Skeletal muscle satellite cell (primary cell): ENCODE measurements at regions not wholly inside any gene's neighbourhood (a gene's known extent, or its start where the extent isn't known, plus 50 kb on each side); places are given as distances from the start of the nearest gene placed in this dataset.
"Not testable (repeated sequence)": the region's sequence is repeated elsewhere in the genome, so short reads cannot be mapped to it uniquely, and the experiment has no call there.

Source experiments
- H3K27me3 ChIP-seq: 2 replicates; pipeline ENCODE4 v1.7.0; 2013; ENCODE audit warnings: low read length; ENCODE audit not compliant: control insufficient read depth, insufficient read depth
- H3K36me3 ChIP-seq: 2 replicates; pipeline ENCODE4 v1.7.0; 2013; ENCODE audit warnings: mild to moderate bottlenecking, control low read depth, low read length; ENCODE audit not compliant: insufficient read depth
- H3K4me1 ChIP-seq: 2 replicates; pipeline ENCODE4 v1.7.0; 2013; ENCODE audit warnings: low read length; ENCODE audit not compliant: control insufficient read depth, insufficient read depth
- H3K4me2 ChIP-seq: 2 replicates; pipeline ENCODE4 v1.7.0; 2013; ENCODE audit warnings: mild to moderate bottlenecking, low read length
- H3K4me3 ChIP-seq: 2 replicates; pipeline ENCODE4 v1.7.0; 2013; ENCODE audit warnings: low read length
- H3K9ac ChIP-seq: 2 replicates; pipeline ENCODE4 v1.7.0; 2013; ENCODE audit warnings: mild to moderate bottlenecking, low read depth, low read length, moderate library complexity
- H3K9me3 ChIP-seq: replicated peaks from 2 replicates; pipeline ENCODE4 v1.7.0; 2013; ENCODE audit warnings: mild to moderate bottlenecking, control low read depth, low read length

- H3K9ac ChIP-seq: no peak overlapping the region
- H3K4me1 ChIP-seq: no peaks in the 10 kb centered on the region
- no peaks in the 10 kb centered on the region for H3K27me3 ChIP-seq
- no peak overlapping the region for H3K4me2 ChIP-seq
- no peak overlapping the region for H3K4me3 ChIP-seq
- no peaks in the 10 kb centered on the region for H3K9me3 ChIP-seq
- no peaks in the 10 kb centered on the region for H3K36me3 ChIP-seq
These were observed 96.4 kb upstream of the NANOGP8 start for GRCh38 chr15:35181538-35181937.

- no peaks in the 10 kb centered on the region for H3K4me1 ChIP-seq
- H3K4me2 ChIP-seq: no peak overlapping the region
- no peak overlapping the region for H3K9ac ChIP-seq
- H3K27me3 ChIP-seq: no peaks in the 10 kb centered on the region
- no peaks in the 10 kb centered on the region for H3K36me3 ChIP-seq
- H3K4me3 ChIP-seq: no peak overlapping the region
- H3K9me3 ChIP-seq: no peaks in the 10 kb centered on the region
These were observed 94.6 kb upstream of the NANOGP8 start for GRCh38 chr15:35179739-35180138.

- H3K36me3 ChIP-seq, H3K4me1 ChIP-seq, H3K27me3 ChIP-seq, H3K4me2 ChIP-seq, H3K9me3 ChIP-seq, H3K9ac ChIP-seq, H3K4me3 ChIP-seq: not testable (repeated sequence)
These were observed 93.1 kb upstream of the NANOGP8 start for GRCh38 chr15:35178186-35178585.

- Histone ChIP-seq H3K4me3 (no peak overlapping the region), H3K27me3 (no peaks in the 10 kb centered on the region), H3K4me1 (peaks cover 5% of the 10 kb centered on the region), H3K4me2 (no peak overlapping the region), H3K9ac (no peak overlapping the region), H3K9me3 (no peaks in the 10 kb centered on the region), H3K36me3 (no peaks in the 10 kb centered on the region)
These were observed 89.9 kb upstream of the NANOGP8 start for GRCh38 chr15:35174948-35175347.

- Histone ChIP-seq H3K9me3 (no peaks in the 10 kb centered on the region), H3K36me3 (no peaks in the 10 kb centered on the region), H3K4me2 (no peak overlapping the region), H3K9ac (no peak overlapping the region), H3K4me3 (no peak overlapping the region), H3K4me1 (peaks cover 12% of the 10 kb centered on the region), H3K27me3 (no peaks in the 10 kb centered on the region)
These were observed 88.5 kb upstream of the NANOGP8 start for GRCh38 chr15:35173444-35174118.

- H3K4me2 ChIP-seq: no peak overlapping the region
- no peaks in the 10 kb centered on the region for H3K9me3 ChIP-seq
- no peak overlapping the region for H3K4me3 ChIP-seq
- H3K9ac ChIP-seq: no peak overlapping the region
- no peaks in the 10 kb centered on the region for H3K36me3 ChIP-seq
- peaks cover 17% of the 10 kb centered on the region for H3K4me1 ChIP-seq
- H3K27me3 ChIP-seq: no peaks in the 10 kb centered on the region
These were observed 85.1 kb upstream of the NANOGP8 start for GRCh38 chr15:35170207-35170606.

- Histone ChIP-seq H3K9me3 (no peaks in the 10 kb centered on the region), H3K9ac (peak overlapping the region; percentile 50), H3K4me3 (peak overlapping the region; percentile 28)
These were observed 83.4 kb upstream of the NANOGP8 start for GRCh38 chr15:35168464-35168863.

GRCh38 chr15:35167675-35168074 lies 82.6 kb upstream of the NANOGP8 start:
- H3K36me3 ChIP-seq: no peaks in the 10 kb centered on the region
- no peaks in the 10 kb centered on the region for H3K27me3 ChIP-seq
- no peaks in the 10 kb centered on the region for H3K9me3 ChIP-seq
- H3K9ac ChIP-seq: no peak overlapping the region
- no peak overlapping the region for H3K4me3 ChIP-seq
- H3K4me1 ChIP-seq: peaks cover 17% of the 10 kb centered on the region
- no peak overlapping the region for H3K4me2 ChIP-seq

More at GRCh38 chr15:35168464-35168863, 83.4 kb upstream of the NANOGP8 start:
- peaks cover 17% of the 10 kb centered on the region for H3K4me1 ChIP-seq
- H3K4me2 ChIP-seq: peak overlapping the region; percentile 60
- H3K36me3 ChIP-seq: no peaks in the 10 kb centered on the region
- no peaks in the 10 kb centered on the region for H3K27me3 ChIP-seq

- H3K36me3 ChIP-seq: no peaks in the 10 kb centered on the region
- H3K4me1 ChIP-seq: peaks cover 17% of the 10 kb centered on the region
- no peak overlapping the region for H3K9ac ChIP-seq
- H3K4me3 ChIP-seq: no peak overlapping the region
- no peak overlapping the region for H3K4me2 ChIP-seq
- no peaks in the 10 kb centered on the region for H3K9me3 ChIP-seq
- H3K27me3 ChIP-seq: no peaks in the 10 kb centered on the region
These were observed 81.8 kb upstream of the NANOGP8 start for GRCh38 chr15:35166730-35167359.

GRCh38 chr15:35161694-35162093 lies 76.6 kb upstream of the NANOGP8 start:
- Histone ChIP-seq H3K4me3 (no peak overlapping the region), H3K4me1 (no peaks in the 10 kb centered on the region), H3K36me3 (no peaks in the 10 kb centered on the region), H3K9ac (no peak overlapping the region), H3K9me3 (no peaks in the 10 kb centered on the region), H3K27me3 (no peaks in the 10 kb centered on the region), H3K4me2 (no peak overlapping the region)

- Histone ChIP-seq H3K4me1 (no peaks in the 10 kb centered on the region), H3K4me3 (no peak overlapping the region)
These were observed 74.1 kb upstream of the NANOGP8 start for GRCh38 chr15:35159170-35159569.

GRCh38 chr15:35151782-35152181 lies 66.7 kb upstream of the NANOGP8 start:
- H3K4me1 ChIP-seq: no peaks in the 10 kb centered on the region
- no peaks in the 10 kb centered on the region for H3K36me3 ChIP-seq
- no peak overlapping the region for H3K9ac ChIP-seq
- no peaks in the 10 kb centered on the region for H3K27me3 ChIP-seq
- H3K4me2 ChIP-seq: no peak overlapping the region
- H3K9me3 ChIP-seq: no peaks in the 10 kb centered on the region
- H3K4me3 ChIP-seq: no peak overlapping the region

More at GRCh38 chr15:35159170-35159569, 74.1 kb upstream of the NANOGP8 start:
- H3K4me2 ChIP-seq: no peak overlapping the region
- H3K9me3 ChIP-seq: no peaks in the 10 kb centered on the region
- H3K9ac ChIP-seq: no peak overlapping the region
- no peaks in the 10 kb centered on the region for H3K36me3 ChIP-seq
- H3K27me3 ChIP-seq: no peaks in the 10 kb centered on the region
